GM12874 (cell line): ENCODE measurements at regions not wholly inside any gene's neighbourhood (a gene's known extent, or its start where the extent isn't known, plus 50 kb on each side); places are given as distances from the start of the nearest gene placed in this dataset.

Experiments used
- TF ChIP-seq, protein P1 (sequence below): IDR thresholded peaks from 2 replicates; pipeline ENCODE4 v1.5.1; 2011; ENCODE audit warnings: low read depth, mild to moderate bottlenecking, control low read depth, low read length, moderate library complexity; ENCODE audit not compliant: insufficient read depth

GRCh38 chr2:217248312-217248935 is 388.6 kb upstream of the TNP1 start:
- TF ChIP-seq, protein P1, sequence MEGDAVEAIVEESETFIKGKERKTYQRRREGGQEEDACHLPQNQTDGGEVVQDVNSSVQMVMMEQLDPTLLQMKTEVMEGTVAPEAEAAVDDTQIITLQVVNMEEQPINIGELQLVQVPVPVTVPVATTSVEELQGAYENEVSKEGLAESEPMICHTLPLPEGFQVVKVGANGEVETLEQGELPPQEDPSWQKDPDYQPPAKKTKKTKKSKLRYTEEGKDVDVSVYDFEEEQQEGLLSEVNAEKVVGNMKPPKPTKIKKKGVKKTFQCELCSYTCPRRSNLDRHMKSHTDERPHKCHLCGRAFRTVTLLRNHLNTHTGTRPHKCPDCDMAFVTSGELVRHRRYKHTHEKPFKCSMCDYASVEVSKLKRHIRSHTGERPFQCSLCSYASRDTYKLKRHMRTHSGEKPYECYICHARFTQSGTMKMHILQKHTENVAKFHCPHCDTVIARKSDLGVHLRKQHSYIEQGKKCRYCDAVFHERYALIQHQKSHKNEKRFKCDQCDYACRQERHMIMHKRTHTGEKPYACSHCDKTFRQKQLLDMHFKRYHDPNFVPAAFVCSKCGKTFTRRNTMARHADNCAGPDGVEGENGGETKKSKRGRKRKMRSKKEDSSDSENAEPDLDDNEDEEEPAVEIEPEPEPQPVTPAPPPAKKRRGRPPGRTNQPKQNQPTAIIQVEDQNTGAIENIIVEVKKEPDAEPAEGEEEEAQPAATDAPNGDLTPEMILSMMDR, result no peak

- TF ChIP-seq, protein P1, result no peak
Observed at GRCh38 chr2:217247476-217247875, 387.6 kb upstream of the TNP1 start.

- TF ChIP-seq, protein P1, result no peak
Observed at GRCh38 chr2:217246108-217246507, 386.2 kb upstream of the TNP1 start.

DNA sequence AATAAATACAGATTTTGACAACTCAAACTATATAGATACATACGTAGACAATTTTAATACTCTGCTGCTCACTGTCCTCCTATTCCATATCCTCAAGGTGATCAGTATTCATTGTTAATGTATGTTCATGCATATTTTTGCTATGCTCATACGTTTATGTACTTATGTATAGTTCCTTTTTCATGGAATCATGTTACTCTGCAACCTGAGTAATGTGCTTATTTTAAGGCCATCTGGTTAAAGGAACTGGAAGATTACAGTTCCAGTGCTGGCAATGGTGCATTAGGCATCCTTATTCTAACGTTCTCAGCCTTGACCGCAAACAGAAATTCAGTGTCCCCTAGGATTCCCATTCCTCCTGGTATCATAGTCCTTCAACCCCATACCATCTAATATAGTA is 385.0 kb upstream of the TNP1 start:
- TF ChIP-seq, protein P1, result no peak

DNA sequence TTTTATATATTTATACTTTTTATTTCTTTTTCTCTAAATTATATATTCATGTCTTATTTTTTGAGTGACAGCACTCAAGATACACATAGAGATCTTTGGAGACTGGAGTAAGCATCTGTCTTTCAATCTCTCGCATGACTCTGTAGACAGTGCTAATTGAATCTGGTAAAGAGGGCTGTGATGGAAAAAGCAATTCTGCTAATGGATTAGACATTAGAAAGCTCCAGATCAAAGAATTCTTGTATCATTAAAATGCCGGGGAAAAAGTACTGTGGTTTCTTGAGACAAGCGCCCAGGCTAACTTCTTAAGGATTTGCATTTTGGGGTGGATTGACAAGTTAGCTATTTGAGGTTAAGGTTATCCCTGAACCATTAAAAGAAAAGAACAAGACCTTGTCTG is 383.1 kb upstream of the TNP1 start:
- TF ChIP-seq, protein P1, result no peak

- TF ChIP-seq, protein P1, result no peak
Observed at GRCh38 chr2:217231724-217232123, 371.9 kb upstream of the TNP1 start.

DNA sequence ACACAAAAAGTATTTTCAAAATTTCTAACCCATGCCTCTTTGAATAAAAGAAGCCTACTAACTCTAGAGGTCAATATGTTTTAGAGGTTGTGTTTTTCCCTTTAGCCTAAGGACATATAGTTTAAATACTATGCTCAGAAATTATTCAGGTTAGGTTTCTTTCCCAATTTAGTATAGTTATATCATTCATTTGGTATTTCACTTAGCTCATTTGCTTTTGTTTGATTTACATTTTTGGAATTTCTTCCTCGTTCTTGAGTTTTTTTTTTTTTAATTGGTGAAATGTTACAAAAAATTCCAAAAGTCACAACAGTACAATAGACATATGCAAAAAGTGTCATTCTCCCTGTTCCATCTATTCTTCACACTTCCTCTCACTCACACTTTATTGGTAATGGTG is 371.3 kb upstream of the TNP1 start:
- TF ChIP-seq, protein P1, result no peak

GRCh38 chr2:217228732-217229131 is 368.9 kb upstream of the TNP1 start:
- TF ChIP-seq, protein P1, result no peak
